GM23338 (cell line): ENCODE measurements at regions not wholly inside any gene's neighbourhood (a gene's known extent, or its start where the extent isn't known, plus 50 kb on each side); places are given as distances from the start of the nearest gene placed in this dataset.

Source experiments
- ATAC-seq: fragments of 200-7000 bp; cut with Tn5 transposase; 3 replicates; pipeline ENCODE4 v1.9.1; 2020
- DNase-seq: peaks from one replicate; pipeline ENCODE4 v3.0.0-alpha.2; 2015; ENCODE audit warnings: low spot score
- H2AFZ ChIP-seq: fragments of 200-600 bp; sonication (generic); 2 replicates; pipeline ENCODE4 v1.8.0; 2016; ENCODE audit warnings: antibody characterized with exemption, mild to moderate bottlenecking, moderate library complexity
- H3F3A ChIP-seq: fragments of 200-600 bp; sonication (generic); replicated peaks from 2 replicates; pipeline ENCODE4 v1.8.0; 2017; ENCODE audit warnings: antibody characterized with exemption, mixed run types, low read depth
- H3K27ac ChIP-seq: fragments of 200-600 bp; sonication (generic); 2 replicates; pipeline ENCODE4 v1.6.1; 2016; ENCODE audit warnings: low read depth
- H3K27me3 ChIP-seq: fragments of 200-600 bp; sonication (generic); 2 replicates; pipeline ENCODE4 v1.8.0; 2016; ENCODE audit warnings: mild to moderate bottlenecking, mixed run types, moderate library complexity; ENCODE audit not compliant: insufficient read depth
- H3K36me3 ChIP-seq: fragments of 200-600 bp; sonication (generic); 2 replicates; pipeline ENCODE4 v1.8.0; 2016; ENCODE audit warnings: mild to moderate bottlenecking; ENCODE audit not compliant: insufficient read depth
- H3K4me1 ChIP-seq: fragments of 200-600 bp; sonication (generic); 2 replicates; pipeline ENCODE4 v1.8.0; 2016; ENCODE audit warnings: mild to moderate bottlenecking, moderate library complexity; ENCODE audit not compliant: insufficient read depth
- H3K4me2 ChIP-seq: fragments of 200-600 bp; sonication (generic); 2 replicates; pipeline ENCODE4 v1.7.1; 2017; ENCODE audit warnings: mixed run types
- H3K4me3 ChIP-seq: fragments of 200-600 bp; sonication (generic); 2 replicates; pipeline ENCODE4 v1.6.1; 2016; ENCODE audit warnings: mixed run types
- H3K79me2 ChIP-seq: fragments of 200-600 bp; sonication (generic); replicated peaks from 2 replicates; pipeline ENCODE4 v1.8.0; 2017; ENCODE audit warnings: mild to moderate bottlenecking; ENCODE audit not compliant: insufficient read depth
- H3K9me2 ChIP-seq: fragments of 200-600 bp; sonication (generic); 2 replicates; pipeline ENCODE4 v1.8.0; 2017; ENCODE audit not compliant: insufficient read depth
- H4K20me1 ChIP-seq: fragments of 200-600 bp; sonication (generic); replicated peaks from 2 replicates; pipeline ENCODE4 v1.8.0; 2017; ENCODE audit warnings: mild to moderate bottlenecking; ENCODE audit not compliant: insufficient read depth
- H3K27ac Mint-ChIP-seq: 2 replicates; pipeline ENCODE4 v1.8.0; 2020; ENCODE audit warnings: inconsistent platforms, mild to moderate bottlenecking, moderate library complexity, mixed read lengths
- H3K27me3 Mint-ChIP-seq: 3 replicates; pipeline ENCODE4 v1.8.0; 2022; ENCODE audit warnings: low read depth, mild to moderate bottlenecking, moderate library complexity, mixed read lengths, inconsistent platforms; ENCODE audit not compliant: insufficient read depth, poor library complexity
- H3K36me3 Mint-ChIP-seq: 3 replicates; pipeline ENCODE4 v1.8.0; 2021; ENCODE audit warnings: low read depth, mild to moderate bottlenecking, inconsistent platforms, moderate library complexity, mixed read lengths
- H3K4me1 Mint-ChIP-seq: 3 replicates; pipeline ENCODE4 v1.8.0; 2020; ENCODE audit warnings: mild to moderate bottlenecking, inconsistent platforms, mixed read lengths
- H3K4me3 Mint-ChIP-seq: 3 replicates; pipeline ENCODE4 v1.8.0; 2021; ENCODE audit warnings: moderate library complexity, mild to moderate bottlenecking, inconsistent platforms, mixed read lengths
- H3K9me3 Mint-ChIP-seq: 3 replicates; pipeline ENCODE4 v1.8.0; 2020; ENCODE audit warnings: moderate library complexity, mild to moderate bottlenecking, inconsistent platforms, mixed read lengths
- CREB1 ChIP-seq: fragments of 250-450 bp; sonication (Bioruptor Pico); IDR thresholded peaks from 2 replicates; pipeline ENCODE4 v1.5.0; 2020; ENCODE audit warnings: low read depth, mild to moderate bottlenecking, moderate library complexity
- CTCF ChIP-seq, 2 experiments: fragments of 200-600 bp in 1 of 2; sonication (generic) in 1 of 2; conservative IDR thresholded peaks; 2 replicates each; pipeline versions ENCODE4 v1.5.1 to v1.6.1; 2016 to 2017; ENCODE audit warnings: antibody characterized with exemption in 2 of 2, low read depth in 2 of 2, mild to moderate bottlenecking in 2 of 2, moderate library complexity in 1 of 2
- EZH2phosphoT487 ChIP-seq: fragments of 200-600 bp; sonication (generic); IDR thresholded peaks from one replicate; pipeline ENCODE4 v1.8.1; 2018; ENCODE audit warnings: antibody characterized with exemption; ENCODE audit not compliant: unreplicated experiment
- JUNB ChIP-seq: IDR thresholded peaks from one replicate; pipeline ENCODE4 v1.6.1; 2016; ENCODE audit warnings: antibody characterized with exemption; ENCODE audit not compliant: unreplicated experiment
- NANOG ChIP-seq: IDR thresholded peaks from 2 replicates; pipeline ENCODE4 v1.6.1; 2016; ENCODE audit warnings: antibody characterized with exemption, borderline replicate concordance
- POLR2AphosphoS5 ChIP-seq: IDR thresholded peaks from 2 replicates; pipeline ENCODE4 v1.6.1; 2016; ENCODE audit warnings: antibody characterized with exemption, low read depth
- ZNF114 ChIP-seq: fragments of 250-450 bp; sonication (Bioruptor Pico); IDR thresholded peaks from 2 replicates; pipeline ENCODE4 v1.5.0; 2020; ENCODE audit warnings: mild to moderate bottlenecking, moderate library complexity
- ZNF331 ChIP-seq: fragments of 250-450 bp; sonication (Bioruptor Pico); IDR thresholded peaks from 2 replicates; pipeline ENCODE4 v1.5.0; 2020; ENCODE audit warnings: low read depth, mild to moderate bottlenecking, moderate library complexity
- TF ChIP-seq, protein P1 (sequence below): fragments of 250-450 bp; sonication (Bioruptor Pico); IDR thresholded peaks from 2 replicates; pipeline ENCODE4 v1.5.0; 2020; ENCODE audit warnings: mild to moderate bottlenecking, moderate library complexity
- TF ChIP-seq, protein P2 (sequence below): IDR thresholded peaks from 2 replicates; pipeline ENCODE4 v1.6.1; 2016; ENCODE audit warnings: antibody characterized with exemption

DNA sequence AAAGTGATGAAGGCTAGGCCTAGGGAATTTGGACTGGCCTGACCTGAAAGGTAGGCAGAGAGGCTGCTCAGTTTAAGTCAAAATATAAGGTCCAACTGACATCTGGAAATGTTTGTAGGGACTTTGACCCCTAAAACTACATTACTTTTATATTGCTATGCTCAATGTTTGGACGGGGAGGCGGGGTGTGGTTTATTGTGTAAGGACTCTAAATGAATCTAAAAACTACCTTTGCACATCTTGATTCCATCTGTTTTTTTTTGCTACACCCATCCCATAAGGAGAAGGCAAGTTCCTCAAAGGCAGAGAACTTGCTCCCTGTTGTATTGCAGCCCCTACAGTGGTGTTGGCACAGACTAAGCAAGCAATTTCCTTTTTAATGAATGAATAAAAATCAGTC is 227.1 kb downstream of the HACE1 start:
- Mint-ChIP-seq H3K27ac (no peak overlapping the region), H3K27me3 (no peaks in the 10 kb centered on the region), H3K9me3 (no peaks in the 10 kb centered on the region), H3K4me1 (peaks cover 16% of the 10 kb centered on the region), H3K36me3 (no peaks in the 10 kb centered on the region), H3K4me3 (no peak overlapping the region)
- no peak for TF ChIP-seq NANOG
- TF ChIP-seq EZH2phosphoT487: no peak
- TF ChIP-seq ZNF331: no peak
- TF ChIP-seq CTCF (conservative IDR thresholded peaks at IDR 0.05; ENCODE audit: low read depth in 2 of 2): no peak
- no peak for TF ChIP-seq POLR2AphosphoS5
- TF ChIP-seq CREB1 (CRISPR knock-in tag): no peak
- Histone ChIP-seq H4K20me1 (no peaks in the 10 kb centered on the region), H3F3A (no peaks in the 10 kb centered on the region), H3K4me2 (no peak overlapping the region), H3K27ac (no peak overlapping the region), H3K9me2 (no peaks in the 10 kb centered on the region), H3K36me3 (no peaks in the 10 kb centered on the region), H2AFZ (no peak overlapping the region), H3K4me1 (peaks cover 19% of the 10 kb centered on the region), H3K4me3 (no peak overlapping the region), H3K79me2 (no peaks in the 10 kb centered on the region), H3K27me3 (no peaks in the 10 kb centered on the region)
- DNase-seq (no peak), ATAC-seq (no peak)

GRCh38 chr6:104630955-104631354 is 228.8 kb downstream of the HACE1 start:
- H2AFZ ChIP-seq: no peak overlapping the region
- H3K27ac ChIP-seq: no peak overlapping the region
- H3K4me2 ChIP-seq: peak overlapping the region; percentile 17
- no peak overlapping the region for H3K4me3 ChIP-seq
- H3K9me3 Mint-ChIP-seq: no peaks in the 10 kb centered on the region
- H3K9me2 ChIP-seq: no peaks in the 10 kb centered on the region
- H3K27ac Mint-ChIP-seq: no peak overlapping the region
- no peak overlapping the region for H3K4me3 Mint-ChIP-seq
- H3K27me3 Mint-ChIP-seq: no peaks in the 10 kb centered on the region
- H4K20me1 ChIP-seq: no peaks in the 10 kb centered on the region
- DNase-seq: no peak
- no peaks in the 10 kb centered on the region for H3K27me3 ChIP-seq
- H3K36me3 Mint-ChIP-seq: no peaks in the 10 kb centered on the region
- no peak; the same call in 2 of the 3 replicates for ATAC-seq
- no peaks in the 10 kb centered on the region for H3K36me3 ChIP-seq
- peaks cover 16% of the 10 kb centered on the region for H3K4me1 Mint-ChIP-seq
- no peaks in the 10 kb centered on the region for H3K79me2 ChIP-seq
- H3F3A ChIP-seq: no peaks in the 10 kb centered on the region
- H3K4me1 ChIP-seq: peaks cover 19% of the 10 kb centered on the region
- TF ChIP-seq JUNB: no peak
- TF ChIP-seq, protein P1, sequence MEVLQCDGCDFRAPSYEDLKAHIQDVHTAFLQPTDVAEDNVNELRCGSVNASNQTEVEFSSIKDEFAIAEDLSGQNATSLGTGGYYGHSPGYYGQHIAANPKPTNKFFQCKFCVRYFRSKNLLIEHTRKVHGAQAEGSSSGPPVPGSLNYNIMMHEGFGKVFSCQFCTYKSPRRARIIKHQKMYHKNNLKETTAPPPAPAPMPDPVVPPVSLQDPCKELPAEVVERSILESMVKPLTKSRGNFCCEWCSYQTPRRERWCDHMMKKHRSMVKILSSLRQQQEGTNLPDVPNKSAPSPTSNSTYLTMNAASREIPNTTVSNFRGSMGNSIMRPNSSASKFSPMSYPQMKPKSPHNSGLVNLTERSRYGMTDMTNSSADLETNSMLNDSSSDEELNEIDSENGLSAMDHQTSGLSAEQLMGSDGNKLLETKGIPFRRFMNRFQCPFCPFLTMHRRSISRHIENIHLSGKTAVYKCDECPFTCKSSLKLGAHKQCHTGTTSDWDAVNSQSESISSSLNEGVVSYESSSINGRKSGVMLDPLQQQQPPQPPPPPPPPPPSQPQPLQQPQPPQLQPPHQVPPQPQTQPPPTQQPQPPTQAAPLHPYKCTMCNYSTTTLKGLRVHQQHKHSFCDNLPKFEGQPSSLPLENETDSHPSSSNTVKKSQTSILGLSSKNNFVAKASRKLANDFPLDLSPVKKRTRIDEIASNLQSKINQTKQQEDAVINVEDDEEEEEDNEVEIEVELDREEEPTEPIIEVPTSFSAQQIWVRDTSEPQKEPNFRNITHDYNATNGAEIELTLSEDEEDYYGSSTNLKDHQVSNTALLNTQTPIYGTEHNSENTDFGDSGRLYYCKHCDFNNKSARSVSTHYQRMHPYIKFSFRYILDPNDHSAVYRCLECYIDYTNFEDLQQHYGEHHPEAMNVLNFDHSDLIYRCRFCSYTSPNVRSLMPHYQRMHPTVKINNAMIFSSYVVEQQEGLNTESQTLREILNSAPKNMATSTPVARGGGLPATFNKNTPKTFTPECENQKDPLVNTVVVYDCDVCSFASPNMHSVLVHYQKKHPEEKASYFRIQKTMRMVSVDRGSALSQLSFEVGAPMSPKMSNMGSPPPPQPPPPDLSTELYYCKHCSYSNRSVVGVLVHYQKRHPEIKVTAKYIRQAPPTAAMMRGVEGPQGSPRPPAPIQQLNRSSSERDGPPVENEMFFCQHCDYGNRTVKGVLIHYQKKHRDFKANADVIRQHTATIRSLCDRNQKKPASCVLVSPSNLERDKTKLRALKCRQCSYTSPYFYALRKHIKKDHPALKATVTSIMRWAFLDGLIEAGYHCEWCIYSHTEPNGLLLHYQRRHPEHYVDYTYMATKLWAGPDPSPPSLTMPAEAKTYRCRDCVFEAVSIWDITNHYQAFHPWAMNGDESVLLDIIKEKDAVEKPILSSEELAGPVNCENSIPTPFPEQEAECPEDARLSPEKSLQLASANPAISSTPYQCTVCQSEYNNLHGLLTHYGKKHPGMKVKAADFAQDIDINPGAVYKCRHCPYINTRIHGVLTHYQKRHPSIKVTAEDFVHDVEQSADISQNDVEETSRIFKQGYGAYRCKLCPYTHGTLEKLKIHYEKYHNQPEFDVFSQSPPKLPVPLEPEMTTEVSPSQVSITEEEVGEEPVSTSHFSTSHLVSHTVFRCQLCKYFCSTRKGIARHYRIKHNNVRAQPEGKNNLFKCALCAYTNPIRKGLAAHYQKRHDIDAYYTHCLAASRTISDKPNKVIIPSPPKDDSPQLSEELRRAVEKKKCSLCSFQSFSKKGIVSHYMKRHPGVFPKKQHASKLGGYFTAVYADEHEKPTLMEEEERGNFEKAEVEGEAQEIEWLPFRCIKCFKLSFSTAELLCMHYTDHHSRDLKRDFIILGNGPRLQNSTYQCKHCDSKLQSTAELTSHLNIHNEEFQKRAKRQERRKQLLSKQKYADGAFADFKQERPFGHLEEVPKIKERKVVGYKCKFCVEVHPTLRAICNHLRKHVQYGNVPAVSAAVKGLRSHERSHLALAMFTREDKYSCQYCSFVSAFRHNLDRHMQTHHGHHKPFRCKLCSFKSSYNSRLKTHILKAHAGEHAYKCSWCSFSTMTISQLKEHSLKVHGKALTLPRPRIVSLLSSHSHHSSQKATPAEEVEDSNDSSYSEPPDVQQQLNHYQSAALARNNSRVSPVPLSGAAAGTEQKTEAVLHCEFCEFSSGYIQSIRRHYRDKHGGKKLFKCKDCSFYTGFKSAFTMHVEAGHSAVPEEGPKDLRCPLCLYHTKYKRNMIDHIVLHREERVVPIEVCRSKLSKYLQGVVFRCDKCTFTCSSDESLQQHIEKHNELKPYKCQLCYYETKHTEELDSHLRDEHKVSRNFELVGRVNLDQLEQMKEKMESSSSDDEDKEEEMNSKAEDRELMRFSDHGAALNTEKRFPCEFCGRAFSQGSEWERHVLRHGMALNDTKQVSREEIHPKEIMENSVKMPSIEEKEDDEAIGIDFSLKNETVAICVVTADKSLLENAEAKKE (CRISPR knock-in tag): no peak
- no peak for TF ChIP-seq ZNF114
- TF ChIP-seq, protein P2, sequence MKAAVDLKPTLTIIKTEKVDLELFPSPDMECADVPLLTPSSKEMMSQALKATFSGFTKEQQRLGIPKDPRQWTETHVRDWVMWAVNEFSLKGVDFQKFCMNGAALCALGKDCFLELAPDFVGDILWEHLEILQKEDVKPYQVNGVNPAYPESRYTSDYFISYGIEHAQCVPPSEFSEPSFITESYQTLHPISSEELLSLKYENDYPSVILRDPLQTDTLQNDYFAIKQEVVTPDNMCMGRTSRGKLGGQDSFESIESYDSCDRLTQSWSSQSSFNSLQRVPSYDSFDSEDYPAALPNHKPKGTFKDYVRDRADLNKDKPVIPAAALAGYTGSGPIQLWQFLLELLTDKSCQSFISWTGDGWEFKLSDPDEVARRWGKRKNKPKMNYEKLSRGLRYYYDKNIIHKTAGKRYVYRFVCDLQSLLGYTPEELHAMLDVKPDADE: no peak
- no peak for TF ChIP-seq EZH2phosphoT487
- no peak for TF ChIP-seq NANOG
- TF ChIP-seq CREB1 (CRISPR knock-in tag): no peak
